Prostate gland (tissue), 2 donors: ENCODE measurements at regions not wholly inside any gene's neighbourhood (a gene's known extent, or its start where the extent isn't known, plus 50 kb on each side); places are given as distances from the start of the nearest gene placed in this dataset.

Experiments used
- DNase-seq: peaks from one replicate; pipeline ENCODE4 v3.0.0-alpha.2; 2019; ENCODE audit warnings: low spot score
- H3K27ac ChIP-seq, 2 donors: fragments of 200-600 bp; sonication (generic); 2 replicates each; pipeline ENCODE4 v1.5.1; 2017 to 2019
- H3K27me3 ChIP-seq: fragments of 200-600 bp; sonication (generic); replicated peaks from 2 replicates; pipeline ENCODE4 v1.5.1; 2019; ENCODE audit not compliant: insufficient read depth
- H3K36me3 ChIP-seq, 2 donors: fragments of 200-600 bp; sonication (generic); 1 replicate in 1 of 2; 2 replicates in 1 of 2; pipeline versions ENCODE4 v1.5.1 to v1.8.1; 2017 to 2019
- H3K4me1 ChIP-seq: fragments of 200-600 bp; sonication (generic); replicated peaks from 2 replicates; pipeline ENCODE4 v1.5.1; 2019
- H3K4me3 ChIP-seq, 2 donors: fragments of 200-600 bp; sonication (generic); 2 replicates each; pipeline ENCODE4 v1.5.1; 2017 to 2019
- H3K9me3 ChIP-seq: fragments of 200-600 bp; sonication (generic); 2 replicates; pipeline ENCODE4 v1.5.1; 2017
- CTCF ChIP-seq, 4 experiments: fragments of 200-600 bp in 2 of 4; fragments of 450-650 bp in 2 of 4; sonication (generic) in 2 of 4; IDR thresholded peaks; 1 replicate in 3 of 4; 2 replicates in 1 of 4; pipeline ENCODE4 v1.5.1; 2016 to 2019; ENCODE audit warnings: antibody characterized with exemption in 4 of 4, mild to moderate bottlenecking in 2 of 4, moderate library complexity in 2 of 4
- POLR2A ChIP-seq: fragments of 450-650 bp; IDR thresholded peaks from one replicate; pipeline ENCODE4 v1.6.1; 2016; ENCODE audit warnings: antibody characterized with exemption, mild to moderate bottlenecking
- POLR2AphosphoS5 ChIP-seq: sonication (generic); formaldehyde crosslinking; IDR thresholded peaks from one replicate; pipeline ENCODE4 v1.6.1; 2017; ENCODE audit warnings: antibody characterized with exemption
- WGBS: methylation state at CpG from one replicate; pipeline ENCODE4 v1.1.5; 2018; 5-methylcytosine and 5-hydroxymethylcytosine counted together
- intact Hi-C: fragments of 100-400 bp; cut with DNase I; formaldehyde crosslinking; loops from one replicate; pipeline ENCODE4 v1.14.2; 2022

- DNase-seq: no peak
- Histone ChIP-seq H3K4me3 (no peak overlapping the region), H3K36me3 (no peaks in the 10 kb centered on the region), H3K27me3 (no peaks in the 10 kb centered on the region), H3K9me3 (no peaks in the 10 kb centered on the region), H3K27ac (no peak overlapping the region), H3K4me1 (no peaks in the 10 kb centered on the region)
- TF ChIP-seq POLR2AphosphoS5 (no peak), CTCF (IDR thresholded peaks at IDR 0.05) (no peak)
- 90% methylated on average over 22 of the region's 22 CpGs for WGBS
- intact Hi-C loops: no loop called here
Measured at GRCh38 chr4:133379681-133380438, 230.8 kb downstream of the PCDH10 start.

GRCh38 chr4:133377286-133377685, 228.2 kb downstream of the PCDH10 start:
- H3K36me3 ChIP-seq: no peaks in the 10 kb centered on the region
- H3K4me1 ChIP-seq: no peaks in the 10 kb centered on the region
- no peaks in the 10 kb centered on the region for H3K9me3 ChIP-seq
- no peak overlapping the region for H3K27ac ChIP-seq
- 90% methylated on average over 2 of the region's 2 CpGs for WGBS
- no peak overlapping the region for H3K4me3 ChIP-seq
- H3K27me3 ChIP-seq: no peaks in the 10 kb centered on the region
- no peak for DNase-seq
- intact Hi-C loops: no loop called here
- TF ChIP-seq POLR2AphosphoS5 (no peak), POLR2A (no peak), CTCF (IDR thresholded peaks at IDR 0.05) (no peak)

GRCh38 chr4:133372699-133373098, 223.6 kb downstream of the PCDH10 start:
- H3K4me3 ChIP-seq: no peak overlapping the region
- no peaks in the 10 kb centered on the region for H3K4me1 ChIP-seq
- H3K27me3 ChIP-seq: no peaks in the 10 kb centered on the region
- no peak overlapping the region for H3K27ac ChIP-seq
- H3K9me3 ChIP-seq: no peaks in the 10 kb centered on the region
- WGBS: 52% methylated on average over 2 of the region's 2 CpGs
- intact Hi-C loops: no loop called here
- no peaks in the 10 kb centered on the region for H3K36me3 ChIP-seq
- no peak for TF ChIP-seq CTCF (IDR thresholded peaks at IDR 0.05)
- no peak for TF ChIP-seq POLR2A
- DNase-seq: no peak

- no peaks in the 10 kb centered on the region for H3K27me3 ChIP-seq
- no peak overlapping the region for H3K27ac ChIP-seq
- 79% methylated on average over 3 of the region's 3 CpGs for WGBS
- no peak overlapping the region for H3K4me3 ChIP-seq
- no peaks in the 10 kb centered on the region for H3K9me3 ChIP-seq
- H3K4me1 ChIP-seq: no peaks in the 10 kb centered on the region
- H3K36me3 ChIP-seq: no peaks in the 10 kb centered on the region
- TF ChIP-seq POLR2A: no peak
- no peak for TF ChIP-seq POLR2AphosphoS5
- no peak for TF ChIP-seq CTCF (IDR thresholded peaks at IDR 0.05)
- no peak for DNase-seq
- intact Hi-C loops: no loop called here
Measured at GRCh38 chr4:133355633-133356032, 206.5 kb downstream of the PCDH10 start.

GRCh38 chr4:133347409-133347808, 198.3 kb downstream of the PCDH10 start:
- Histone ChIP-seq H3K4me3 (no peak overlapping the region), H3K27me3 (no peaks in the 10 kb centered on the region), H3K4me1 (no peaks in the 10 kb centered on the region), H3K27ac (no peak overlapping the region), H3K9me3 (no peaks in the 10 kb centered on the region), H3K36me3 (no peaks in the 10 kb centered on the region)
- DNase-seq: no peak
- 65% methylated on average over 1 of the region's 1 CpG for WGBS
- no peak for TF ChIP-seq CTCF (IDR thresholded peaks at IDR 0.05)
- no peak for TF ChIP-seq POLR2A
- TF ChIP-seq POLR2AphosphoS5: no peak
- intact Hi-C loops: no loop called here
